GM12878 (cell line): ENCODE measurements at regions not wholly inside any gene's neighbourhood (a gene's known extent, or its start where the extent isn't known, plus 50 kb on each side); places are given as distances from the start of the nearest gene placed in this dataset.

Experiments used
- CHD2 ChIP-seq: IDR thresholded peaks from 2 replicates; pipeline ENCODE4 v1.6.1; 2011; ENCODE audit warnings: low read depth, low read length, improper control_type of control experiment, borderline replicate concordance
- EP300 ChIP-seq, 2 experiments: fragments of 150-350 bp in 1 of 2; IDR thresholded peaks; 2 replicates each; pipeline ENCODE4 v1.6.1; 2011 to 2012; ENCODE audit warnings: low read depth in 2 of 2, low read length in 2 of 2, borderline replicate concordance in 1 of 2, improper control_type of control experiment in 1 of 2, inconsistent platforms in 1 of 2; ENCODE audit not compliant: control insufficient read depth in 1 of 2
- RAD21 ChIP-seq: IDR thresholded peaks from 2 replicates; pipeline ENCODE4 v1.6.1; 2011; ENCODE audit warnings: mild to moderate bottlenecking, low read depth, low read length, moderate library complexity; ENCODE audit not compliant: insufficient read depth
- RCOR1 ChIP-seq: conservative IDR thresholded peaks from 2 replicates; pipeline ENCODE4 v1.6.1; 2012; ENCODE audit warnings: low read depth, low read length, improper control_type of control experiment
- YY1 ChIP-seq: IDR thresholded peaks from 2 replicates; pipeline ENCODE4 v1.6.1; 2011; ENCODE audit warnings: low read depth, mild to moderate bottlenecking, low read length
- ZNF274 ChIP-seq: IDR thresholded peaks from one replicate; pipeline ENCODE4 v1.8.0; 2011; ENCODE audit not compliant: insufficient read length, insufficient read depth
- ZSCAN29 ChIP-seq: fragments of 450-650 bp; IDR thresholded peaks from 2 replicates; pipeline ENCODE4 v1.6.1; 2017; ENCODE audit warnings: mild to moderate bottlenecking, moderate library complexity
- TF ChIP-seq, protein P1 (sequence below): IDR thresholded peaks from 2 replicates; pipeline ENCODE4 v1.6.1; 2011; ENCODE audit warnings: borderline replicate concordance, low read depth, mild to moderate bottlenecking, moderate library complexity, low read length; ENCODE audit not compliant: insufficient read depth, poor library complexity, severe bottlenecking

- TF ChIP-seq YY1 (no peak), ZSCAN29 (no peak), RAD21 (no peak), EP300 (IDR thresholded peaks at IDR 0.05; ENCODE audit: borderline replicate concordance in 1 of 2, control insufficient read depth in 1 of 2, low read depth in 2 of 2, low read length in 2 of 2) (no peak), RCOR1 (no peak), CHD2 (no peak), ZNF274 (no peak)
- TF ChIP-seq, protein P1, sequence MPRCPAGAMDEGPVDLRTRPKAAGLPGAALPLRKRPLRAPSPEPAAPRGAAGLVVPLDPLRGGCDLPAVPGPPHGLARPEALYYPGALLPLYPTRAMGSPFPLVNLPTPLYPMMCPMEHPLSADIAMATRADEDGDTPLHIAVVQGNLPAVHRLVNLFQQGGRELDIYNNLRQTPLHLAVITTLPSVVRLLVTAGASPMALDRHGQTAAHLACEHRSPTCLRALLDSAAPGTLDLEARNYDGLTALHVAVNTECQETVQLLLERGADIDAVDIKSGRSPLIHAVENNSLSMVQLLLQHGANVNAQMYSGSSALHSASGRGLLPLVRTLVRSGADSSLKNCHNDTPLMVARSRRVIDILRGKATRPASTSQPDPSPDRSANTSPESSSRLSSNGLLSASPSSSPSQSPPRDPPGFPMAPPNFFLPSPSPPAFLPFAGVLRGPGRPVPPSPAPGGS, result no peak
Measured at GRCh38 chr1:2867861-2868260, 66.4 kb upstream of the TTC34 start.
